ENCODE measurements at regions not wholly inside any gene's neighbourhood (a gene's known extent, or its start where the extent isn't known, plus 50 kb on each side); places are given as distances from the start of the nearest gene placed in this dataset.

DNA sequence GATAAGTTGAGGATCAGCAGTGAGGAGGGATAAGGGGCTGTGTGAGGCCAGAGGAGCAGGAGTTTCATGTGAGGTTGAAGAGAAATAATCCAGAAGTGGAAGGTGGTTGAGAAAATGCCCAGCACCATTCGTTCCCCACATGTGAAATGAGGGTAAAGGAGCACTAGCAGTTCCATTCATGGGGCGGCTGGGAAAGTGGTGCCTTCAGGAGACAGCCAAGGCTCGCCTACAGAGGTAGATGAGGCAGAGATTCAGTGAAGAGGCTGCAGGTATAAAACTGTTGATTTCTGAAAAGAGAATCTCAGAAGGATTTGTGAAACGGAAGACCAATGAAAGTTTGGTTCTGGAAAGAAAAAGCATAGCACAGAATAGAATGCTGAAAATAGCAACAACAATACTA, 272.6 kb downstream of the MSX2 start:
- no peak overlapping the region for H3K4me3 ChIP-seq (ENCODE audit: insufficient read depth, low read depth, low read length)
- no peaks in the 10 kb centered on the region for H3K36me3 ChIP-seq (replicated peaks; ENCODE audit: control insufficient read depth, insufficient read depth, low read length)
- H3K27me3 ChIP-seq (ENCODE audit: control insufficient read depth, insufficient read depth, low read length), result no peaks in the 10 kb centered on the region
- DNase-seq, result no peak

DNA sequence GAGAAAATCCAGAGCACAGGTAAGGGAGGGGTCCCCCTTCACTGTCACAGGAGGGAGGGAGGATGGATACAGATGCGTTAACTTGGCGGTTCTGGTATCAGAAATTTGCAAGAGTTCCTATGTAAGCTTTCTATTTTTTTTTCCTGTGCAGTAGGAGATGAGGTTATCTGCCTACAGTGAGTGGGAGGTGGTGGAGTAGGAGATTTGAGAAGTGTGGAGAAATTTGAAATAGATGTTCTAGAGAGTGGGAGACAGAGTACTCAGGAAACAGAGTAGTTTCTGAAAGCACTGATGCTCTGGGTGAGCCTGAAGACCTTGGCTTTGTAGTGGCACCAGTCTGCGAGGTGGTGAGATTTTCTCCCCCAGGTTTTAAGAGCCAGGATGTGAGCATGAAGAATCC, 271.4 kb downstream of the MSX2 start:
- Histone ChIP-seq H3K4me3 (ENCODE audit: insufficient read depth, low read depth, low read length) (no peak overlapping the region), H3K27me3 (ENCODE audit: control insufficient read depth, insufficient read depth, low read length) (no peaks in the 10 kb centered on the region)
- DNase-seq, result no peak

DNA sequence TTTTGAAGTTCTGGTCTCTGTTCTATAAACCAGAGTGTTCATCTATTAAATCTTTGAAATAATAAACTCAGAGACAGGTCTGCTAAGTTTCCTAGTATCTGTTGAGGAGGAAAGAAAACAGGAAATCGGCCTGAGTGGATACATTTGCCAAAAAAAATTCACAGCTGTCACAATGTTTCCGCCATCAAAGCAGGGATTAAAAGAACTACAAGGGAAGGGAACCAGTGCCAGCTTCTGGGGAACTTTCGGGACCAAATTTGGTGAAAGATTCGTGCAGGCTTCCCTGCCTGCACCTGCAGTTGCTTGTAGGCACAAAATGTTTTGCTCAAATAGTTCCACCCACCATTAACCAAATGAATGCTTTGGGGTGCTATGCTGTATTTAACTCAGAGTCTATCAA, 267.5 kb downstream of the MSX2 start:
- no peak overlapping the region for H3K4me3 ChIP-seq (ENCODE audit: insufficient read depth, low read depth, low read length)
- no peaks in the 10 kb centered on the region for H3K36me3 ChIP-seq (replicated peaks; ENCODE audit: control insufficient read depth, insufficient read depth, low read length)
- no peak for DNase-seq
- no peaks in the 10 kb centered on the region for H3K27me3 ChIP-seq (ENCODE audit: control insufficient read depth, insufficient read depth, low read length)

More for the DNA sequence above, 271.4 kb downstream of the MSX2 start:
- no peaks in the 10 kb centered on the region for H3K36me3 ChIP-seq (replicated peaks; ENCODE audit: control insufficient read depth, insufficient read depth, low read length)

DNA sequence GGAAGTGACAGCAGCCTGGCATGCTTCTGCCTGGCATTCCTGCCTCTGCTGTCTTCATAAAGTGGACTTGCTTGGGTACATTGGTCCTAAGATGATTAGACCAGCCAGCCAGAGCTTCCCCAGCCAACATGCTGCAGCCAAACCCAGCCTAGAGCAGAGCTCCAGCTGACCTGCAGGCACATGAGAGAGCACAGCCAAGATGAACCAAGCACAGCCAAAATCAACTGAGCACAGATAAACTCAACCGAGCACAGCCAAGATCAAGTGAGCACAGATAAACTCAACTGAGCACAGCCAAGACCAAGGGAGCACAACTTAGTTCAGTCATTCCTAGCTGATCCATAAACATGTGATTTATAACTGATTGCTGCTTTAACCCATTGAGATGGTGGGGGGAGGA, 266.5 kb downstream of the MSX2 start:
- no peak for DNase-seq
- Histone ChIP-seq H3K4me3 (ENCODE audit: insufficient read depth, low read depth, low read length) (no peak overlapping the region), H3K27me3 (ENCODE audit: control insufficient read depth, insufficient read depth, low read length) (no peaks in the 10 kb centered on the region), H3K36me3 (replicated peaks; ENCODE audit: control insufficient read depth, insufficient read depth, low read length) (no peaks in the 10 kb centered on the region)

DNA sequence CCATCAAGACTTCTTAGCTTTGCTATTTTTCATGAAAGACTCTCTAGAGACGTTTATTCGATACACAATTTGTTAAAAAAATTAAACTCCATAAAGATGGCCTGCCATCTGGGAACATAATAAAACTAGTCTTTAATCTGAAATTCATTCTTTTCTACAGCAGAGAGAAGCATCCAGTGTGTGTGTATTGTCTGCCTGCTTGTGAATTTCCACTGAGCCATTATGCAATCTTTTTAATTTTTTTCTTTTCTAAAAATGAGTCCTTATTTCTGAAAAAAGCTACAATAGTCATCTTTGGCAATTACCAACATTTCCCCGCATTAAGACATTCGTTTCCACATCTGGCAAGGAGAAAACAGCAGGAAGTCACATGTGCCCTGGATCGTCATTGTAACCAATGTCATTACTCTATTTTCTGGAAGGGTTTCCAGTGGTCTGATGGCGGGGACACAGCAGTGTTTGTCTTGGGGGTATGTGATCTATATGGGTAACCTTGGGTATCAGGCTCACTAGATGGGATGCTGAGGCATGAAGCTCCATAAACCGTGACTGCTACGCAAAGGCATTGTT, 263.1 kb downstream of the MSX2 start:
- H3K4me3 ChIP-seq (ENCODE audit: insufficient read depth, low read depth, low read length), result no peak overlapping the region
- no peak for DNase-seq
- H3K36me3 ChIP-seq (replicated peaks; ENCODE audit: control insufficient read depth, insufficient read depth, low read length), result no peaks in the 10 kb centered on the region
- H3K27me3 ChIP-seq (ENCODE audit: control insufficient read depth, insufficient read depth, low read length), result no peaks in the 10 kb centered on the region

DNA sequence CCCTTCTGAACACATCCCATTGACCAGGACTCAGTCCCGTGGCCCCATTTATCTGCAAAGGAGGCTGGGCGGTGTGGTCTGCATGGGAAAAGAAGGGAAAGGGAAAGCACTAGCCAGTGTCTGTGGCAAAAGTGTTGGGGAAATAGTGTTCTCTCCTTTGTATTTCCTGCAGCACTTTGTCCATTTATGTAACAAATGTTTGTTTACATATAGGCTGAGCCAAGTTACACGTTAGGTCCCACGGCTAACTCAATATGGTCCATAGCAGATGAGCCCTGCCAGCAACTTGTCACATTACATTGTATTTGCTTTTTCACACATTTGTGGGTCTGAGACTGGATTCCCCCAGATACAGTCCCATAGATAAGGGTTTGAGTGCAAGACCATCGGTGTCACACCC, 260.5 kb downstream of the MSX2 start:
- DNase-seq, result no peak
- H3K4me3 ChIP-seq (ENCODE audit: insufficient read depth, low read depth, low read length), result no peak overlapping the region
- H3K27me3 ChIP-seq (ENCODE audit: control insufficient read depth, insufficient read depth, low read length), result no peaks in the 10 kb centered on the region
- H3K36me3 ChIP-seq (replicated peaks; ENCODE audit: control insufficient read depth, insufficient read depth, low read length), result no peaks in the 10 kb centered on the region

DNA sequence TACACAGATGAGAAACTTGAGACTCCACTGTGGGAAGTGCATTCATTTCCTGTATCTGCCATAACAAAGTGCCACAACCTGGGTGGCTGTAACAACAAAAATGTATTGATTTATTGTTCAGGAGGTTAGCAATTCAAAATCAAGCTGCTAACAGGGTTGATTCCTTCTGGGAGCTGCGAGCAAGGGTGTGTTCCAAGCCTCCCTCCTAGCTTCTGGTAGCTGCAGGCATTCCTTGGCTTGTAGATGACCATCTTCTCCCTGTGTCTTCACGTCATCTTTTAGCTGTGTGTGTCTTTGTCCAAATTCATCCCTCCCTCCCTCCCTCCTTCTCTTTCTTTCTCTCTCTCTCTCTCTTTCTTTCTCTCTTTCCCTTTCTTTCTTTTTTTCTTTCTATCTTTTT, 258.1 kb downstream of the MSX2 start:
- H3K36me3 ChIP-seq (replicated peaks; ENCODE audit: control insufficient read depth, insufficient read depth, low read length), result no peaks in the 10 kb centered on the region
- no peaks in the 10 kb centered on the region for H3K27me3 ChIP-seq (ENCODE audit: control insufficient read depth, insufficient read depth, low read length)
- DNase-seq, result no peak
- H3K4me3 ChIP-seq (ENCODE audit: insufficient read depth, low read depth, low read length), result no peak overlapping the region

DNA sequence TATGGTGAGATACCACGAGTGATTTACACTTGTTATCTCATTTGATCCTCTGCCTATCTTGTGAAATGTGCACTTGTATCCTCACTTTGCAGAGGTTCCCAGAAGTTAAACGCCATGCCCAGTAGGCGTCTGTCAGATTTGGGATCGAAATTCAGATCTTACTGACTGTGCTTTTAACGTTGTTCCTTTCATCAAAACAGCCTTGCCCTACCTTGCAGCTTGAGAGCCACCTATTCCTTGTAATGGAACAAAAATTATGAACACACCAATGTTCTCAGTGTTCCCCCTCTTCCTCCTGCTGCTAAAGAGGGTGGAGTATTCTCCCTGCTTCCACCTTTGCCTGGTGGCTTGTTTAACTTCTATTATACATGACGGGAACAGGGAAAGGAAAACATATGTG, 257.0 kb downstream of the MSX2 start:
- Histone ChIP-seq H3K36me3 (replicated peaks; ENCODE audit: control insufficient read depth, insufficient read depth, low read length) (no peaks in the 10 kb centered on the region), H3K27me3 (ENCODE audit: control insufficient read depth, insufficient read depth, low read length) (no peaks in the 10 kb centered on the region), H3K4me3 (ENCODE audit: insufficient read depth, low read depth, low read length) (no peak overlapping the region)
- DNase-seq, result no peak

DNA sequence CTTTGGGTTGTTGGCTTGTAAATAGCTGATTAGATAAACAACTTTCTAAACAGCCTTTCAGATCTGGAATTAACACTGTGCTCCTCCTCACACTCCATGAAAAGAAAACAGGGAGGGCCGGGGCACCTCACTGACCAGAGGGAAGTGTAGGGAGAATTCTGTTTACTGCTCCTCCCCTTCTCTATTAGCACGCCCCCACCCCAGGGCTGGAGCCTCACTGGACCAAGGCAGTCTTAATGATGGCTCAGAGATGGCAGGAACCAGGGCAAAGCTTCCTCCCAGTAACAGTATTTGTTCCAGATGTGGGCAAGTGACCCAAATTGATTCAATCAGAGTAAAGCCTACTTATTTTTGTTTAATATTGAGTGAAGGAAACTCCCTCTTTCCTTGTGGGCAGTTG, 256.6 kb downstream of the MSX2 start:
- H3K36me3 ChIP-seq (replicated peaks; ENCODE audit: control insufficient read depth, insufficient read depth, low read length), result no peaks in the 10 kb centered on the region
- H3K4me3 ChIP-seq (ENCODE audit: insufficient read depth, low read depth, low read length), result no peak overlapping the region
- H3K27me3 ChIP-seq (ENCODE audit: control insufficient read depth, insufficient read depth, low read length), result no peaks in the 10 kb centered on the region
- no peak for DNase-seq

DNA sequence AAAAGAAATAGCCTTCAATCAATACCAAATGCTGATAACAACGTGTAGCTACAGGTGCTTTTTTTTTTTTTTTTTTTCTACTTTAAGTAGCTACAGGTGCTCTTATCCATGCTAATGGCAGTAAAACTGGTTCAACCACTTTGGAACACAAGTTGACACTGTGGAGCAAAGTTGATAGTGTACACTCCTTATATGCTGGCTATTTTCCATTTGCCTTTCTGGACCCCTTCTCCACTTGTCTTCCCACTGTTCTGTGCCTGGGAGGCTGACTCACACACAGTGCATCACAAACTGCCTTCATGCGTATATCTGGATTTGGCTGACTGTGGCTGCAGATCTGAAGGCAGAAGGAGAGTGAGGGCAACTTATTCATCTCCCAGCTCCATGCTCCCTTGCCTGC, 247.9 kb downstream of the MSX2 start:
- no peaks in the 10 kb centered on the region for H3K27me3 ChIP-seq (ENCODE audit: control insufficient read depth, insufficient read depth, low read length)
- no peaks in the 10 kb centered on the region for H3K36me3 ChIP-seq (replicated peaks; ENCODE audit: control insufficient read depth, insufficient read depth, low read length)
- DNase-seq, result no peak
- no peak overlapping the region for H3K4me3 ChIP-seq (ENCODE audit: insufficient read depth, low read depth, low read length)

DNA sequence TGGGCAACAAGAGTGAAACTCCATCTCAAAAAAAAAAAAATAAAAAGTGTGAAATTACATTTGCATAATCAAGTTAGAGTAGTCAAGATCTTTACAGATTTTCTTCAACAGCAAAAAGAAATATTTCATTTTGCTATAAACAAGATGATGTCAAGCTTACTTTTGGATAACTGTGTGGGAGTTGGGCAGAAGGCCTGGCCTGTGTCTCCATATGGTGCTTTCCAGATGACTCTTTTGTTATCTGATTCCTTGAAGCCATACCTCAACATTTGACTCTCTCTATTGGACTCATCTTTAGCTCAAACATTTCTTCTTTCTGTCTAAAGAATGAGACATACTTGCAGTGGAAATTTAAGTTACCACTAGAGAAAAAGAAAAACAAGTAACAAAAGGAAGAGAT, 246.8 kb downstream of the MSX2 start:
- no peak for DNase-seq
- H3K36me3 ChIP-seq (replicated peaks; ENCODE audit: control insufficient read depth, insufficient read depth, low read length), result no peaks in the 10 kb centered on the region
- H3K4me3 ChIP-seq (ENCODE audit: insufficient read depth, low read depth, low read length), result no peak overlapping the region
- H3K27me3 ChIP-seq (ENCODE audit: control insufficient read depth, insufficient read depth, low read length), result no peaks in the 10 kb centered on the region

DNA sequence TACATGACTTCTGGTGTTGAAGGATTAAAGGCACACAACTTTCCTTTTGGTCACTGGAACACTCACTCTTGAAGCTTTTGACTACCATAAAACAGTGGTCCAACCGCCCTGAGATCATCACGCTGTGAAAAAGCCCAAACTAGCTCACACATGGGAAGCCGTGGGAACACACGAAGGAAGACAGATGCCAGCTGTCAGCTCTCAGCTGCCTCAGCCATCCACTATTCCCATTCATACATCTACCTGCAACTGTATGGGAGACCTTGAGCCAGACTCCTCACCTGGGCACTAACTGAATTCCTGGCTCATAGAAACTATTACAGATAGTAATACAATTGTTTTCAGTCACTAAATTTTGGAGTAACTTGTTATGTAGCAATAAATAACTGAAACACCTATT, 246.1 kb downstream of the MSX2 start:
- Histone ChIP-seq H3K36me3 (replicated peaks; ENCODE audit: control insufficient read depth, insufficient read depth, low read length) (no peaks in the 10 kb centered on the region), H3K27me3 (ENCODE audit: control insufficient read depth, insufficient read depth, low read length) (no peaks in the 10 kb centered on the region), H3K4me3 (ENCODE audit: insufficient read depth, low read depth, low read length) (no peak overlapping the region)
- DNase-seq, result no peak

DNA sequence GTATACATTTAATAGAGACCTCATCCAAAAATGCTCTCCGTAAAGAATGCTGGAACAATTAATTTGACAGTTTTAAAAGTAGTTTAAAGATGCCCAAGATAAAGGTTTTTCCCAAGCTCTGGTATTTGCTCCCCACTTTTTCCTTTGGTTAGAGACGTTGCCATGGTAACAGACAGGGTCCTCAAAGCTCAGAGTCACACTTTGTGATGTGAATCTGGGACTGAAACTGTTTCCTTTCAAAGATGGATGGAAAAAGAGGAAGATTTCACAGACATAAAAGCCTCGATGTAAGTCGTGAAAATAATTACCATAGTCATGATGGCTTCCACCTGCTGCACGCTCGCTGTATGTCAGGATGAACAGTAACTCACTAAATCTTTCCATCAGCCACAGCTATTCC, 229.5 kb downstream of the MSX2 start:
- Histone ChIP-seq H3K27me3 (ENCODE audit: control insufficient read depth, insufficient read depth, low read length) (no peaks in the 10 kb centered on the region), H3K4me3 (ENCODE audit: insufficient read depth, low read depth, low read length) (no peak overlapping the region), H3K36me3 (replicated peaks; ENCODE audit: control insufficient read depth, insufficient read depth, low read length) (no peaks in the 10 kb centered on the region)
- no peak for DNase-seq

DNA sequence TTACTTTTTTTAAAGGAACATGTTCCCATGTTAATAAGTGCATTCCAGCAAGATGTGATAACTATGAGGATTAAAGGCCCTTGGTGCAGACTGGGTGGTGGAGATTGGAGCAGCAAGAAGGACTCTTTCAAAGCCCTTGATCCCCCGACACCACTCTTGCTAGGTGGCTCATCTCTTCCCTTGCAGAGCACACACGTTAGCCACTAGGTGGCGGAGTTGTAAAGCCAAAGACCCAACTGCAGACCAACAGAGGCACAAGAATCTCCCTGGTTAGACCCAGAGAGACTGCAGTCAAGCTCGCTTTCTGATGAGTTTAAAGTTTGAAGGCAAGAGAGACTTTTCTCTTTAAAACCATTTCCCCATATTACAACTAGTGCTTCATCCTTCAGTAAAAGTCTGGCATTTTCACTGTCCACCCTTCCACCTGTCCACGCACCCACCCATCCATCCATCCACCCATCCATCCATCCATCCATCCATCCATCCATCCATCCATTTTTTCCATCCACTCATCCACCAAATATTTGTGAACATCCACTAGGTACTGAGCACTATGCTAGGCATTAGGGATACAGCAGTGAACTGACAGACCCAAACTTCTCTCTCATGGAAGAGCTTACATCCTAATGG, 226.9 kb downstream of the MSX2 start:
- no peaks in the 10 kb centered on the region for H3K27me3 ChIP-seq (ENCODE audit: control insufficient read depth, insufficient read depth, low read length)
- DNase-seq, result peak; percentile 83

DNA sequence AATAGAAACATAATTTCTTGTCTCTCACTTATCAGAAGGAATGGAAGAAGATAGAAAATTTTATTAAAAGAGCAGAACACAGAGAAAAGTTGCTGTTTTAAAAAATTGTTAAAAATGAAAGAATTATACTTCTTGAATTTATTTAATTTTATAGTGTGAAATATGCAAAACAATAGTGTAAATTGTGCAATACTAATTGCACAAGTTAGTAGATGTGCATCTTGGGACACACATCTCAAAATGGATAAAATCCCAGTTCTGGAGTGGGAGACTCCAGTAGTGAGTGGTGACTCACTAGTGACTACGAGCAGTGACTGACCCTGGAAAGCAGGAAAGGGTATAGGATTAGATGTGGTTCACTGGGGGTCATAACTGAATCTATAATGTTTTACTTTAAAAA, 223.2 kb downstream of the MSX2 start:
- H3K27me3 ChIP-seq (ENCODE audit: control insufficient read depth, insufficient read depth, low read length), result no peaks in the 10 kb centered on the region

More for the DNA sequence above, 226.9 kb downstream of the MSX2 start:
- no peak overlapping the region for H3K4me3 ChIP-seq (ENCODE audit: insufficient read depth, low read depth, low read length)
- H3K36me3 ChIP-seq (replicated peaks; ENCODE audit: control insufficient read depth, insufficient read depth, low read length), result no peaks in the 10 kb centered on the region

DNA sequence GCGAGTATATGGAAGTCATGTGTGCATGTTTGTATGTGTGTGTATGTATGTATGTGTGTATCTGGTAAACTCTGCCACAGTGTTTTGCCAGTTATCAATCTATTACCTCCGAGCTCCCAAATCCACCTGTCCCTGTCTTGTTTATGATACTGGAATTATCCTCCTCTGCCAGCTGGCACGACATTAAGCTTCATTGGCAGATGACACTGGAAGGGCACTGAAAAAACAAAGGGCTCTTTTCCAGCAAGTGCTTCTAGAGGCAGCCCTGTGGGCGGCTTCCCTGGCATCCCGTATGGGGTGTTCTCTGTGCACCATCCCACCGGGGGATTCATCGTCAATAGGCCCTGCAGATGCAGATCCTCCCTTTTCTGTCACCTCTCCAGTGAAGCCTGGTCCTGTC, 221.5 kb downstream of the MSX2 start:
- no peak for DNase-seq
- Histone ChIP-seq H3K4me3 (ENCODE audit: insufficient read depth, low read depth, low read length) (no peak overlapping the region), H3K36me3 (replicated peaks; ENCODE audit: control insufficient read depth, insufficient read depth, low read length) (no peaks in the 10 kb centered on the region), H3K27me3 (ENCODE audit: control insufficient read depth, insufficient read depth, low read length) (no peaks in the 10 kb centered on the region)

More for the DNA sequence above, 223.2 kb downstream of the MSX2 start:
- no peaks in the 10 kb centered on the region for H3K36me3 ChIP-seq (replicated peaks; ENCODE audit: control insufficient read depth, insufficient read depth, low read length)
- DNase-seq, result no peak
- H3K4me3 ChIP-seq (ENCODE audit: insufficient read depth, low read depth, low read length), result no peak overlapping the region

Measured in H7 (cell line).